ENCODE measurements at regions not wholly inside any gene's neighbourhood (a gene's known extent, or its start where the extent isn't known, plus 50 kb on each side); places are given as distances from the start of the nearest gene placed in this dataset.
"Not testable (repeated sequence)": the region's sequence is repeated elsewhere in the genome, so short reads cannot be mapped to it uniquely, and the experiment has no call there.

- not testable (repeated sequence) for DNase-seq (ENCODE audit: low read depth in 4 of 4, low spot score in 3 of 4)
These were observed 652.1 kb upstream of the LRFN5 start for GRCh38 chr14:40954448-40955130.

GRCh38 chr14:40944521-40944920 is 662.2 kb upstream of the LRFN5 start:
- no peak for DNase-seq (ENCODE audit: low read depth in 4 of 4, low spot score in 3 of 4)

GRCh38 chr14:40936861-40937260 is 669.8 kb upstream of the LRFN5 start:
- DNase-seq (ENCODE audit: low read depth in 4 of 4, low spot score in 3 of 4): no peak

- no peak for DNase-seq (ENCODE audit: low read depth in 4 of 4, low spot score in 3 of 4)
These were observed 686.3 kb upstream of the LRFN5 start for GRCh38 chr14:40920380-40920779.

DNA sequence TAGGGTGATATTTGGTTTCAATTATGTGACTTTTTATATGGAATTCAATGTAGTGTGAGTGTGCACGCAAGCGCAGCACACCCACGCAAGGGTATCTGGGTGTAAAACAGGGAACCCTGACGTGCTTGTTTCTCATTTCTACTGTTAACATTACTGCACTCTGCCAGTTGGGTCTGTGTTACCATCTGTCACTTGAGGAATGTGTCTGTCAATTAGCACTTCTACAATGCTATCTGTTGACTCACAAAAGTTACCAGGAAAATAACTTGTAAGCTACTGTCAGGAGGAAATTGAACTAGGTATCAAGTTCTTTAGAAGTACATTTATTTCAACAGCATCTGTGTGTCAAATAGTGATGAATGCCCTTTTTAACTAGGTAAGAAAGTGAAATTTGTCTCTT is 695.5 kb upstream of the LRFN5 start:
- DNase-seq (ENCODE audit: low read depth in 4 of 4, low spot score in 3 of 4): no peak

DNA sequence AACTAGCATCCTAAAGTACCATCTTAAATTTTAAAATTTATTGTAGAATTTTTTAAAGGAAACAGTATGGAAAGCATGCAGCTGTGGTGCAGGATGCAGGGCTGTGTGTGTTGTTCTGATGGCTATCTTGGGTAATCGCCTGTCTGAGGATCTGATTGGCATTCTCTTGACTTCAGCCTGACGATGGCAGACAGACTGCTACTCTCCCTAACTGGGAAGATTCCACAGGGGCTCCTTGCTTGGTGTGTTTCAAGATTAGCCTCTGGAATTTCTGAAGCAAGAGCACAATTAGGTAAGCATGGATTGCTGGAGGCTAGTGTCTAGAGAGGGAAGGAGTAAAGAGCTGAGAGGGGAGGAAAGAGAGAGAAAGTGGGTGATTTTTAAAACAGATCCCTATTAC is 696.8 kb upstream of the LRFN5 start:
- no peak for DNase-seq (ENCODE audit: low read depth in 4 of 4, low spot score in 3 of 4)

- DNase-seq (ENCODE audit: low read depth in 4 of 4, low spot score in 3 of 4): no peak
These were observed 703.0 kb upstream of the LRFN5 start for GRCh38 chr14:40903709-40904108.

GRCh38 chr14:40899435-40899834 is 707.2 kb upstream of the LRFN5 start:
- DNase-seq (ENCODE audit: low read depth in 4 of 4, low spot score in 3 of 4): no peak

GRCh38 chr14:40894846-40895245 is 711.8 kb upstream of the LRFN5 start:
- DNase-seq (ENCODE audit: low read depth in 4 of 4, low spot score in 3 of 4): no peak

DNA sequence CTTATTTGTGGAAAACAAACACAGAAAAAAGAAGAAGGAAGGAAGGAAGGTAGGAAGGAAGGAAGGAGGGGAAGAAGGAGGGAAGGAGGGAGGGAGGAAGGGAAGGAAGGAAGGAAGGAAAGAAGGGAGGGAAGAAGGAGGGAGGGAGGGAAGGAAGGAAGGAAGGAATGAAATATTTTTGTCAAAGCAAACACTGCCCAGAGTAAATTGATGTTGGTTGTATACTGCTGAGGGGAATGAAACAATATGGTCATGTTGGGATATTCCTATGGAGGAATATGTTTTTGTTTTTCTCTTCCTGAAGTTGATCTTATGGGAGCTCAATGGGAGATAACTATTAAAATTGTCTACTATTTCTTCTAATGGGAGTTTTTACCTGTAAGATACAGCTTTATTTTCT is 717.5 kb upstream of the LRFN5 start:
- no peak for DNase-seq (ENCODE audit: low read depth in 4 of 4, low spot score in 3 of 4)

- no peak for DNase-seq (ENCODE audit: low read depth in 4 of 4, low spot score in 3 of 4)
These were observed 718.8 kb upstream of the LRFN5 start for GRCh38 chr14:40887912-40888311.

DNA sequence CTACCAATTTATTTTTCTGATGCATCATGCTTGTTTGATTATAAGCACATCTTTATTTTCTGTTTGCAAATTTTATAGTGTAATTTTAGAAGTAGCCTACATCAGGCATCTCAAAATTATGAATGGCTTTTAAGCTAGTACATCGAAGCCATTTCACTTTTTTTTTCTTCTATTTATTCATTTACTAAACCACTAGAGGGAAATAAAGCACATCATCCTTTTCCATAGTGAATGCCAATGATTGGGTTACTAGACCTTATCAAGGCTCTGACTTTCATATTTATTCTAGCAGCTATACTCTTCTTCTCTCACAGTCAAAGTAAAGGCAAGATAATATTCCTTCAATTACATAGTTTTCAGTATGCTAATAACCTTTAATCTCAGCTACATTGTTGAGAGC is 736.4 kb upstream of the LRFN5 start:
- no peak for DNase-seq (ENCODE audit: low read depth in 4 of 4, low spot score in 3 of 4)

DNA sequence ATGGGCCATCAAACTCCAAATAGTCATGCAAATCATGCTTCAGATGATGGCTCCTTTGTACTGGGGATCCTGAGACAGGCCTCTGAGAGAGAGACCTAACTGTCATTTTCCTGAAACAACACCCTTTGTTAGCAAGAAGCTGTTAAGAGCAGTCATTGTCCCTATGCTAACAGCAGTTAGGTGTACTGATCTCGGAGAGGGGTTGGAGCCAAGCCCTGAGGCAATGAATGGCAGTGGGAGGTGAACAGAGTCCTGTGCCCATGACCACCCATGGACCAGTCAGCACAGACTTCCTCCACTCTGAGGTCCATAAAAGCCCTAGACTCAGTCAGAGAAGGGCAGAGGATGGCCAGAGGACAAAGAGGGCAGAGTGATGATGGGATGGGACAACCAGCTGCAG is 747.6 kb upstream of the LRFN5 start:
- no peak for DNase-seq (ENCODE audit: low read depth in 4 of 4, low spot score in 3 of 4)

- DNase-seq (ENCODE audit: low read depth in 4 of 4, low spot score in 3 of 4): no peak
These were observed 751.3 kb upstream of the LRFN5 start for GRCh38 chr14:40855343-40855742.

DNA sequence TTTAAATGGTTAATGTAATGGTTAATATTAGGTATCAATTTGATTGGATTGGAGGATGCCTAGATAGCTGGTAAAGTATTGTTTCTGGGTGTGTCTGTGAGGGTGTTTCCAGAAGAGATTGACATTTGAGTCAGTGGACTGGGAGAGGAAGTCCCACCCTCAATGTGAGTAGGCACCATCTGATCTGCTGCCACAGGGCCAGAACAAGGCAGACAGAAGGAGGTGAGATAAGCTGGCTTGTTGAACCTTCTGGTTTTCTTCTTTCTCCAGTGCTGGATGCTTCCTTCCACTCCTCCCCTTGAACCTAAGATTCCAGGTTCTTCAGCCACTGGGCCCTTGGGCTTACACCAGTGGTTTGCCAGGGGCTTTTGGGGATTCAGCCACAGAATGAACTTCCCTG is 756.5 kb upstream of the LRFN5 start:
- no peak for DNase-seq (ENCODE audit: low read depth in 4 of 4, low spot score in 3 of 4)

DNA sequence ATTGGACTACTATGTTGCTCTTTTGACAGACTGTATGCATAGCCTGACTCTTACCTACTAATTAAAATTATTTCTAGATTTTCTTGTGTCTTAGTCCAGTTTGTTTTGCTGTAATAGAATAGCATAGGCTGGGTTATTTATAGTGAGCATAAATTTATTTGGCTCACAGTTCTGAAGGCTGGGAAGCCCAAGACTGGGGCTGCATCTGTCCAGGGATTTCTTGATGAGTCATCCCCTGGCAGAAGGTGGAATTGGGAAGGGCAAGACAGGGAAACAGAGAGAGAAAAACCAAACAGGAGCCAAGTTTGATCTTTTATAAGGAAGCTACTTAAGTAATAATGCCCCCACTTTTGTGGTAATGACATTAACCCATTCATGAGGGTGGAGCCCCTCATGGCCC is 759.2 kb upstream of the LRFN5 start:
- DNase-seq (ENCODE audit: low read depth in 4 of 4, low spot score in 3 of 4): no peak

DNA sequence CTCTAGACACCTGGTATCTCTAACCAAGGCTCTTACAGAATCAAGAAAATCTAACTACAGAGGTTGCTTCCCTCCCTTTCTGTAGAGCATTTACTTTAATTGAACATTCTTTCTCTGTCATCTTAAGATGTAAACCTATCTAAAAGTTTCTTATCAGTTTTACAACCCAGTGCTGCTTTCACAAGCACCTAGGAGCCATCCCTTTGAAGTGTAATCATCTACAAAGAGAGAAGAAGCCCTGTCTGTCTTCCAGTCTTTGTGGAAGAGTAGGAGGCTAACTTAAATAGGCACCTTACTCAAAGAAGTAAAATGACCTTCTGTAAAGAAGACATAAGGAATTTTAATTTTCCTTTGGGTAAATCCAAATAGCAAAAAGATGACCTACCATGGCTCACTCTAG is 763.9 kb upstream of the LRFN5 start:
- DNase-seq (ENCODE audit: low read depth in 4 of 4, low spot score in 3 of 4): no peak

GRCh38 chr14:40841886-40842285 is 764.8 kb upstream of the LRFN5 start:
- no peak for DNase-seq (ENCODE audit: low read depth in 4 of 4, low spot score in 3 of 4)

GRCh38 chr14:40838601-40839000 is 768.1 kb upstream of the LRFN5 start:
- DNase-seq (ENCODE audit: low read depth in 4 of 4, low spot score in 3 of 4): no peak

DNA sequence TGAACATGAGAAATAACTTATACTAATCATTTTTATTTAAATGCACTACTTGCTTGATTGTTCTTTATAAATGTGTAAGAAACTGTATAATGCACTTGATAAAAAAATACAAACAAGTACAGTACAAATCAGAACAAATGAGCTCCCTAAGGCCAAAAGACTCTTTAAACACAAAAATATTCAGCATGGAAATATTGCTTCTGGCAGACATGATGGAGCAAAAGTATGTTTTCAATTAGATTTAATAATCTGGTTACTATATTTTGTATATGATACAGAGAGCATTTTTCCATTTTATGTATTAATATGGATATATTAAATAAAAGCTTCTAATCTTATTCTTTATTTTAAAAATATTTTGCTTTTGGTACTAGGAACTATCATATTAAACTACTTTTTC is 800.2 kb upstream of the LRFN5 start:
- no peak for DNase-seq (ENCODE audit: low read depth in 4 of 4, low spot score in 3 of 4)

DNA sequence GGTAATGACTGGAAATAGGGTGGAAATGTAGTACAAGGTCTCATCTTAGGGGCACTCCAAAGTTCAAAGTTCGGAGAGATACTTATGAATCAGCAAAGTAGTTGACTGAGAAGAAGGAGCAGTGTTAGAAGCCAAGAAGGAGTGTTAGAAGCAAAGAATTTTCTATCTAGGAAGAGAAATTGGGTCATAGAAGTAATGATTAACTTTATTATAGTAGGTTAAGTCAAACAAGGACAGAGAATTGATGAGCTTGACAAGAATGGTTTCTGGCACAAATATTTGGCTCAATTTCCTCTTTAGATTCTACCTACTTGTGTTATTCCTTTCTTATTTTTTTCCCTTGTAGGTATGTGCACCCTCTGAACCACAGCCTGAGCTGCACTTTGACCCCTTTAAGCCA is 810.5 kb upstream of the LRFN5 start:
- DNase-seq (ENCODE audit: low read depth in 4 of 4, low spot score in 3 of 4): no peak

- no peak for DNase-seq (ENCODE audit: low read depth in 4 of 4, low spot score in 3 of 4)
These were observed 821.8 kb upstream of the LRFN5 start for GRCh38 chr14:40784860-40785259.

DNA sequence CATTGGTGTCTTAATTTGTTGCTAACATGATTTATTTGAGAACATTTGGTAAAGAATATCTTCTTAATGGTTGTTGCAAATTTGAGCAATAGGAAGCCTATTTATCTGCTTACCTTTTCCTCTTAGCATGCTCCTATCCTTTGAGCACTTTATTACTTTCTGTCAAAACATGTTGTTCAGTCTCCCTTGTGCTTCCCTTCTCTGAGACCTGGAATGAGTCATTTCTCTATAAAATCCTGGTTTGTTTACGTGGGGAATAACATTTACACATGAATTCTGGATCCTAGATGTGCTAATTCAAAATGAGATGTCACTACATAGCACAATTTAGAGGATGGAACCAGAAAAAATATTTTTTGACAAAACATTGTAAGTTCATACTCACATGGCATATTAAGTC is 844.0 kb upstream of the LRFN5 start:
- DNase-seq (ENCODE audit: low read depth in 4 of 4, low spot score in 3 of 4): no peak
